ENCODE measurements at regions not wholly inside any gene's neighbourhood (a gene's known extent, or its start where the extent isn't known, plus 50 kb on each side); places are given as distances from the start of the nearest gene placed in this dataset.

GRCh38 chr6:53986721-53987521 lies 124.3 kb upstream of the MLIP start:
- TF ChIP-seq, protein P1, sequence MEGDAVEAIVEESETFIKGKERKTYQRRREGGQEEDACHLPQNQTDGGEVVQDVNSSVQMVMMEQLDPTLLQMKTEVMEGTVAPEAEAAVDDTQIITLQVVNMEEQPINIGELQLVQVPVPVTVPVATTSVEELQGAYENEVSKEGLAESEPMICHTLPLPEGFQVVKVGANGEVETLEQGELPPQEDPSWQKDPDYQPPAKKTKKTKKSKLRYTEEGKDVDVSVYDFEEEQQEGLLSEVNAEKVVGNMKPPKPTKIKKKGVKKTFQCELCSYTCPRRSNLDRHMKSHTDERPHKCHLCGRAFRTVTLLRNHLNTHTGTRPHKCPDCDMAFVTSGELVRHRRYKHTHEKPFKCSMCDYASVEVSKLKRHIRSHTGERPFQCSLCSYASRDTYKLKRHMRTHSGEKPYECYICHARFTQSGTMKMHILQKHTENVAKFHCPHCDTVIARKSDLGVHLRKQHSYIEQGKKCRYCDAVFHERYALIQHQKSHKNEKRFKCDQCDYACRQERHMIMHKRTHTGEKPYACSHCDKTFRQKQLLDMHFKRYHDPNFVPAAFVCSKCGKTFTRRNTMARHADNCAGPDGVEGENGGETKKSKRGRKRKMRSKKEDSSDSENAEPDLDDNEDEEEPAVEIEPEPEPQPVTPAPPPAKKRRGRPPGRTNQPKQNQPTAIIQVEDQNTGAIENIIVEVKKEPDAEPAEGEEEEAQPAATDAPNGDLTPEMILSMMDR (IDR thresholded peaks at IDR 0.05; ENCODE audit: control extremely low read depth in 1 of 3, insufficient read depth in 1 of 3, low read depth in 1 of 3, low read length in 3 of 3), result no peak
- TF ChIP-seq GABPA (IDR thresholded peaks at IDR 0.05; ENCODE audit: borderline replicate concordance, insufficient read depth, low read length) (no peak), POLR2A (IDR thresholded peaks at IDR 0.05; ENCODE audit: control extremely low read depth in 1 of 2, low read depth in 2 of 2, low read length in 2 of 2) (no peak), TCF12 (IDR thresholded peaks at IDR 0.05; ENCODE audit: low read depth, low read length) (no peak), BCL11A (IDR thresholded peaks at IDR 0.05; ENCODE audit: low read depth in 2 of 2, low read length in 2 of 2) (no peak), POLR2AphosphoS5 (IDR thresholded peaks at IDR 0.05; ENCODE audit: low read depth, low read length) (no peak), NRF1 (IDR thresholded peaks at IDR 0.05; ENCODE audit: low read depth, low read length) (no peak)

Measured in H1 (cell line).